ENCODE measurements at regions not wholly inside any gene's neighbourhood (a gene's known extent, or its start where the extent isn't known, plus 50 kb on each side); places are given as distances from the start of the nearest gene placed in this dataset.
"Not testable (repeated sequence)": the region's sequence is repeated elsewhere in the genome, so short reads cannot be mapped to it uniquely, and the experiment has no call there.

DNA sequence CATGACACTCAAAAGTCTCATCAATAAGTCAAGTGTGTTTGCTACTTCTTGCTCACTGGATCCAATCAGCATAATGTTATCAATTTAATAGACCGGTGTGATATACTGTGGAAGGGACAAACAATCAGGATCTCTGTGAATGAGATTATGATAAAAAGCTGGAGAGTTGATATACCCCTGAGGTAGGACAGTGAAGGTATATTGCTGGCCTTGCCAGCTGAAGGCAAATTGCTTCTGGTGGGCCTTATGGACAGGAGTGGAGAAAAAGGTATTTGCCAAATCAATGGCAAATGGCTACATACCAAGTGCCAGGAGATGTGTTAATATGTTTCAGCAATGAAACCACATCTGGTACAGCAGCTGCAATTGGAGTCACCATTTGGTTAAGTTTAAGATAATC lies 134.4 kb upstream of the TENT5A start:
- peaks cover 13% of the 10 kb centered on the region for H3K4me1 ChIP-seq (ENCODE audit: control insufficient read depth, insufficient read depth, low read length)
- not testable (repeated sequence) for DNase-seq (ENCODE audit: low read depth); H3K4me3 ChIP-seq (ENCODE audit: low read length); H3K27me3 ChIP-seq (replicated peaks; ENCODE audit: control insufficient read depth, insufficient read depth, low read length); H3K36me3 ChIP-seq (ENCODE audit: control insufficient read depth, insufficient read depth, low read length, severe bottlenecking); H3K9me3 ChIP-seq (ENCODE audit: control insufficient read depth, low read length); H3K9ac ChIP-seq (ENCODE audit: low read length)

DNA sequence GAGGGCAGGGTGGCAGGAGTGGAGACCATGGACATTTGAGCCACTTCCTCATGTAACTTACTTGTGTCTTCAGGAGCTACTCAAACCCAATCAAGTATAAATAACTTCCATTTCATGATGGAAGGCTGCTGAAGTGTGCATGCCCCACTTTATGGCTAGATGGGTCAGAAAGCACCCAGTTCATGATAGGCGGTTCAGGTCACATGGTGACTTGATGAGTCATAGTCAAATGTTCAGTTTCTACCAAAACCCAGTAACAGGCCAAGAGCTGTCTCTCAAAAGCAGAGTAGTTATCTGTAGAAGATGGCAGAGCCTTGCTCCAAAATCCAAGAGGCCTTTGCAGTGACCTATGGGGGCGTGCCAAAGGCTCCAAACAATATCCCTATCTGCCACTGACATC lies 133.7 kb upstream of the TENT5A start:
- Histone ChIP-seq H3K4me3 (ENCODE audit: low read length) (no peak overlapping the region), H3K9me3 (ENCODE audit: control insufficient read depth, low read length) (no peaks in the 10 kb centered on the region), H3K4me1 (ENCODE audit: control insufficient read depth, insufficient read depth, low read length) (peaks cover 8% of the 10 kb centered on the region), H3K9ac (ENCODE audit: low read length) (no peak overlapping the region), H3K27me3 (replicated peaks; ENCODE audit: control insufficient read depth, insufficient read depth, low read length) (no peaks in the 10 kb centered on the region), H3K36me3 (ENCODE audit: control insufficient read depth, insufficient read depth, low read length, severe bottlenecking) (no peaks in the 10 kb centered on the region)
- no peak for DNase-seq (ENCODE audit: low read depth)

- DNase-seq (ENCODE audit: low read depth), result no peak
- no peaks in the 10 kb centered on the region for H3K4me1 ChIP-seq (ENCODE audit: control insufficient read depth, insufficient read depth, low read length)
- no peaks in the 10 kb centered on the region for H3K27me3 ChIP-seq (replicated peaks; ENCODE audit: control insufficient read depth, insufficient read depth, low read length)
- no peaks in the 10 kb centered on the region for H3K36me3 ChIP-seq (ENCODE audit: control insufficient read depth, insufficient read depth, low read length, severe bottlenecking)
- no peak overlapping the region for H3K4me3 ChIP-seq (ENCODE audit: low read length)
- no peaks in the 10 kb centered on the region for H3K9me3 ChIP-seq (ENCODE audit: control insufficient read depth, low read length)
- H3K9ac ChIP-seq (ENCODE audit: low read length), result no peak overlapping the region
These were observed 129.2 kb upstream of the TENT5A start for GRCh38 chr6:81881660-81882059.

GRCh38 chr6:81878479-81878878 lies 126.0 kb upstream of the TENT5A start:
- H3K4me1 ChIP-seq (ENCODE audit: control insufficient read depth, insufficient read depth, low read length), result no peaks in the 10 kb centered on the region
- H3K9ac ChIP-seq (ENCODE audit: low read length), result no peak overlapping the region
- no peak overlapping the region for H3K4me3 ChIP-seq (ENCODE audit: low read length)
- no peak for DNase-seq (ENCODE audit: low read depth)
- H3K9me3 ChIP-seq (ENCODE audit: control insufficient read depth, low read length), result peaks cover 6% of the 10 kb centered on the region
- no peaks in the 10 kb centered on the region for H3K36me3 ChIP-seq (ENCODE audit: control insufficient read depth, insufficient read depth, low read length, severe bottlenecking)
- H3K27me3 ChIP-seq (replicated peaks; ENCODE audit: control insufficient read depth, insufficient read depth, low read length), result no peaks in the 10 kb centered on the region

DNA sequence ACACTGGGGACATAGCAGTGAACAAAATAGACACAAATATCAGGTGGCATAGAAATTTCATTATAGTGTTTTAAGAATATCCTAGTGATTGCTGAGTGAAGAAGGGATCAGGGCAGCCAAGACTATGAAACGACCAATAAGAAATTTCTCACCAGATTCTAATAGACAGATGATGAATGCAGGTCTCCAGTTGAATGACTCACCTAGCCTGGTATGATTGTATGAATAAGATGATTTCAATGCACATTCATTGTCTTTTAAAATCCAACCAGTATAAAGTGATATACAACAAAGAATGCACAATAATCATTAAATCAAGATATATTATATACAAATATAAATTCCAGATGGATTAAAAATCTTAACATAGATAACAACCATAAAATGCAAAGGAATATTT lies 124.5 kb upstream of the TENT5A start:
- Histone ChIP-seq H3K4me1 (ENCODE audit: control insufficient read depth, insufficient read depth, low read length) (no peaks in the 10 kb centered on the region), H3K9me3 (ENCODE audit: control insufficient read depth, low read length) (peaks cover 12% of the 10 kb centered on the region), H3K36me3 (ENCODE audit: control insufficient read depth, insufficient read depth, low read length, severe bottlenecking) (no peaks in the 10 kb centered on the region), H3K27me3 (replicated peaks; ENCODE audit: control insufficient read depth, insufficient read depth, low read length) (no peaks in the 10 kb centered on the region), H3K9ac (ENCODE audit: low read length) (no peak overlapping the region), H3K4me3 (ENCODE audit: low read length) (no peak overlapping the region)
- no peak for DNase-seq (ENCODE audit: low read depth)

DNA sequence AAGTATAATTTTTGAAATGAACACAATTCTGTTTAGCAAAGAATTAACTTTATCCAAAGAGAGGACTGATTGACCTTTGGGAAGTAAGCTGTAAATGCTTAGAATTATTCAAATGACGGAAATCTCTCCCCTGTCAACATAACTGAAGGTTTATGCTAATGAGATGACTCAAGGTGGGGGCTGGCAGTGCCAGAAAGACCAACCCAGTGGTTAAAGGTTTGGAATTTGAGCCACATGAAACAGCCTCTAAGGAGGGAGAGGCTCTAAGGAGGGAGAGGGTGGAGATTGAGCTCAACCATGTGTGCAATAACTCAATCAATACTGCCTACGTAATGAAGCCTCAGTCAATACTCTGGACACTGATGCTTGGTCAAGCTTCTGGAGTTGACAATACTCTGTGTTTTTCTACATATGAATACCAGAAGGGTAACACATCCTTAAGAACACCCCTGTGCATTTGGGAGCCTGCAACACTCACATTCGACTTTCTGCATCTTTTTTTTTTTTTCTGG lies 123.4 kb upstream of the TENT5A start:
- Histone ChIP-seq H3K9ac (ENCODE audit: low read length) (no peak overlapping the region), H3K4me3 (ENCODE audit: low read length) (no peak overlapping the region), H3K27me3 (replicated peaks; ENCODE audit: control insufficient read depth, insufficient read depth, low read length) (no peaks in the 10 kb centered on the region), H3K36me3 (ENCODE audit: control insufficient read depth, insufficient read depth, low read length, severe bottlenecking) (no peaks in the 10 kb centered on the region), H3K4me1 (ENCODE audit: control insufficient read depth, insufficient read depth, low read length) (no peaks in the 10 kb centered on the region), H3K9me3 (ENCODE audit: control insufficient read depth, low read length) (peaks cover 12% of the 10 kb centered on the region)
- DNase-seq (ENCODE audit: low read depth), result no peak

DNA sequence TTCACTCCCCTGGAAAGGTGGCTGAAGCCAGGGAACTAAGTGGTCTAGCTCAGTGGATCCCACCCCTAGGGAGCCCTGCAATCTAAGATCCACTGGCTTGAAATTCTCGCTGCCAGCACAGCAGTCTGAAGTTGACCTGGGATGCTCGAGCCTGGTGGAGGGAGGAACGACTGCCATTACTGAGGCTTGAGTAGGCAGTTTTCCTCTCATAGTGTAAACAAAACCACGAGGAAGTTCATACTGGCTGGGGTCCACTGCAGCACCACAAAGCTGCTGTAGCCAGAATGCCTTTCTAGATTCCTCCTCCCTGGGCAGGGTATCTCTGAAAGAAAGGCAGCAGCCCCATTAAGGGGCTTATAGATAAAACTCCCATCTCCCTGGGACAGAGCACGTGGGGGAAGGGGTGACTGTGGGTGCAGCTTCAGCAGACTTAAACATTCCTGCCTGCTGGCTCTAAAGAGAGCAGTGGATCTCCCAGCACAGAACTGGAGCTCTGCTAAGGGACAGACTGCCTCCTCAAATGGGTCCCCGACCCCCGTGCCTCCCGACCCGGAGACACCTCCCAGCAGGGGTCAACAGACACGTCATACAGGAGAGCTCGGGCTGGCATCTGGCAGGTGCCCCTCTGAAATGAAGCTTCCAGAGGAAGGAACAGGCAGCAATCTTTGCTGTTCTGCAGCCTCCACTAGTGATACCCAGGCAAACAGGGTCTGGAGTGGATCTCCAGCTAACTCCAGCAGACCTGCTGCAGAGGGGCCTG lies 117.4 kb upstream of the TENT5A start:
- DNase-seq (ENCODE audit: low read depth); H3K27me3 ChIP-seq (replicated peaks; ENCODE audit: control insufficient read depth, insufficient read depth, low read length); H3K36me3 ChIP-seq (ENCODE audit: control insufficient read depth, insufficient read depth, low read length, severe bottlenecking): not testable (repeated sequence)

GRCh38 chr6:81865712-81866111 lies 113.2 kb upstream of the TENT5A start:
- Histone ChIP-seq H3K36me3 (ENCODE audit: control insufficient read depth, insufficient read depth, low read length, severe bottlenecking) (no peaks in the 10 kb centered on the region), H3K9ac (ENCODE audit: low read length) (peak overlapping the region; percentile 35), H3K4me3 (ENCODE audit: low read length) (no peak overlapping the region), H3K9me3 (ENCODE audit: control insufficient read depth, low read length) (no peaks in the 10 kb centered on the region), H3K27me3 (replicated peaks; ENCODE audit: control insufficient read depth, insufficient read depth, low read length) (no peaks in the 10 kb centered on the region), H3K4me1 (ENCODE audit: control insufficient read depth, insufficient read depth, low read length) (peaks cover 10% of the 10 kb centered on the region)
- DNase-seq (ENCODE audit: low read depth), result peak; percentile 49

More for the DNA sequence above, 117.4 kb upstream of the TENT5A start:
- H3K9me3 ChIP-seq (ENCODE audit: control insufficient read depth, low read length), result peaks cover 12% of the 10 kb centered on the region
- H3K4me1 ChIP-seq (ENCODE audit: control insufficient read depth, insufficient read depth, low read length), result peaks cover 10% of the 10 kb centered on the region
- not testable (repeated sequence) for H3K9ac ChIP-seq (ENCODE audit: low read length); H3K4me3 ChIP-seq (ENCODE audit: low read length)

DNA sequence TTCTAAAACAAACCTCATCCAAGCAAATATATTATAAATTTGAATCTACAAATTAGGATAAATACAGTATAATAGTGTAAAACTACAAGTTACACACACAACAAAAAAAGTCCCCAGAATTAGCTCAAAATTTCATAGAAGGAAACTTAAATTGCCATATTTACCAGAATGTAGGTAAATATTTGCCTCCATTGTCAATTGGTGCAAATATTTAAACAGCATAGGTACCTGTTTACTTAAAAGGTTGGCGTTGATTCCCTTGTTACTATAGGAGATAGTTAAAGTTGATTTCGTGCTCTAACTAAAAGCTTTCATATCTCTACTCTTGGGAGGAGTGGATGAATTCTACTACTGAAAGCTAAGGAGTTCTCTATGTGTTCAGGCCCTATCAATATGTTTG lies 111.6 kb upstream of the TENT5A start:
- no peak overlapping the region for H3K4me3 ChIP-seq (ENCODE audit: low read length)
- H3K27me3 ChIP-seq (replicated peaks; ENCODE audit: control insufficient read depth, insufficient read depth, low read length), result no peaks in the 10 kb centered on the region
- no peak for DNase-seq (ENCODE audit: low read depth)
- no peak overlapping the region for H3K9ac ChIP-seq (ENCODE audit: low read length)
- H3K9me3 ChIP-seq (ENCODE audit: control insufficient read depth, low read length), result no peaks in the 10 kb centered on the region
- H3K36me3 ChIP-seq (ENCODE audit: control insufficient read depth, insufficient read depth, low read length, severe bottlenecking), result no peaks in the 10 kb centered on the region
- H3K4me1 ChIP-seq (ENCODE audit: control insufficient read depth, insufficient read depth, low read length), result peaks cover 10% of the 10 kb centered on the region

- no peak for DNase-seq (ENCODE audit: low read depth)
- H3K27me3 ChIP-seq (replicated peaks; ENCODE audit: control insufficient read depth, insufficient read depth, low read length), result no peaks in the 10 kb centered on the region
- no peaks in the 10 kb centered on the region for H3K9me3 ChIP-seq (ENCODE audit: control insufficient read depth, low read length)
- no peak overlapping the region for H3K4me3 ChIP-seq (ENCODE audit: low read length)
- no peak overlapping the region for H3K9ac ChIP-seq (ENCODE audit: low read length)
- no peaks in the 10 kb centered on the region for H3K36me3 ChIP-seq (ENCODE audit: control insufficient read depth, insufficient read depth, low read length, severe bottlenecking)
- H3K4me1 ChIP-seq (ENCODE audit: control insufficient read depth, insufficient read depth, low read length), result peaks cover 10% of the 10 kb centered on the region
These were observed 110.6 kb upstream of the TENT5A start for GRCh38 chr6:81863123-81863522.

GRCh38 chr6:81861281-81861680 lies 108.8 kb upstream of the TENT5A start:
- Histone ChIP-seq H3K9ac (ENCODE audit: low read length) (no peak overlapping the region), H3K4me1 (ENCODE audit: control insufficient read depth, insufficient read depth, low read length) (peaks cover 13% of the 10 kb centered on the region), H3K9me3 (ENCODE audit: control insufficient read depth, low read length) (no peaks in the 10 kb centered on the region), H3K36me3 (ENCODE audit: control insufficient read depth, insufficient read depth, low read length, severe bottlenecking) (no peaks in the 10 kb centered on the region), H3K27me3 (replicated peaks; ENCODE audit: control insufficient read depth, insufficient read depth, low read length) (no peaks in the 10 kb centered on the region), H3K4me3 (ENCODE audit: low read length) (no peak overlapping the region)
- DNase-seq (ENCODE audit: low read depth), result peak; percentile 14

DNA sequence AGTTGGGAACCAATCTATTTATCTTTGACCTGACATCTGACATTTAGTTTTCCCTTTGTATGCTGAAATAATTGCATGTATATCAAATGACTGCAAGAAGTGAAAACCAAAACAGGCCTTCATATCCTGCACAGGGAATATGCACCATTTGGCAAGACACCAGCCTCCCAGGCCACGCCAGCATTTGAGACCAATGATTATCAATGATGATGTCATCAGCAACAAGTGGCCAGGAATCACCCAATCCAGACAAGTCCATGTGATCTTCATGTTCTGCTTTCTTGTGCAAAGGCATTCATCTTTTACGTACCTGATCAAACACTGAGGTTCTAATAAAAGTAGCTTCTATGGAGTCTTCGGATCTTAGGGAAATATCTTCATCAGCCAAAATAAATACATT lies 107.4 kb upstream of the TENT5A start:
- Histone ChIP-seq H3K36me3 (ENCODE audit: control insufficient read depth, insufficient read depth, low read length, severe bottlenecking) (no peaks in the 10 kb centered on the region), H3K9me3 (ENCODE audit: control insufficient read depth, low read length) (no peaks in the 10 kb centered on the region), H3K27me3 (replicated peaks; ENCODE audit: control insufficient read depth, insufficient read depth, low read length) (no peaks in the 10 kb centered on the region), H3K4me1 (ENCODE audit: control insufficient read depth, insufficient read depth, low read length) (peaks cover 3% of the 10 kb centered on the region), H3K9ac (ENCODE audit: low read length) (no peak overlapping the region), H3K4me3 (ENCODE audit: low read length) (no peak overlapping the region)
- DNase-seq (ENCODE audit: low read depth), result no peak

Measured in adipocyte (in vitro differentiated cells).